ENCODE measurements at regions not wholly inside any gene's neighbourhood (a gene's known extent, or its start where the extent isn't known, plus 50 kb on each side); places are given as distances from the start of the nearest gene placed in this dataset.

- in situ Hi-C loops (cut with MboI; ENCODE audit: low sequenced_read_pairs) = no loop called here
Observed at GRCh38 chr12:22740656-22741355, 115.8 kb downstream of the ETNK1 start.

DNA sequence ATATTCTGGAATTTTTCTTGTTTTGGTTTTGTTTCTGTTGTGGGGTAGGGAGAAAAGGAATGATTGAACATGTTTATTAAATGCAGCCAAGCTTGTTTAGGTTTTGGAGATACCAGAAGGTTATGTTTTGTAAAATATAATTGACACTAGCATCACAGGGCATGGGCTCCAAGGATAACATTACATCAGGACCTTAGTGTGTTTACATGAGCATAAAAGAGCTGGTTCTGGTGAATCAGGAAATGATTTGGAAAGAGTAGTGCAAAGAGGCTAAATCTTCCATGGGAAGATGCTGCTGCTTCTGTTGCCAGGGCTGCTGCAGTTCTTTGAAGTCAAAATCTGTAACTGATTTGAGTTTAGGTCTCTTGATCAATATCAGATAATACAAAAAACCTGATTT, 118.7 kb downstream of the ETNK1 start:
- in situ Hi-C loops (cut with MboI; ENCODE audit: low sequenced_read_pairs) = no loop called here

- in situ Hi-C loops (cut with MboI; ENCODE audit: low sequenced_read_pairs) = no loop called here
Observed at GRCh38 chr12:22744197-22744596, 119.2 kb downstream of the ETNK1 start.

DNA sequence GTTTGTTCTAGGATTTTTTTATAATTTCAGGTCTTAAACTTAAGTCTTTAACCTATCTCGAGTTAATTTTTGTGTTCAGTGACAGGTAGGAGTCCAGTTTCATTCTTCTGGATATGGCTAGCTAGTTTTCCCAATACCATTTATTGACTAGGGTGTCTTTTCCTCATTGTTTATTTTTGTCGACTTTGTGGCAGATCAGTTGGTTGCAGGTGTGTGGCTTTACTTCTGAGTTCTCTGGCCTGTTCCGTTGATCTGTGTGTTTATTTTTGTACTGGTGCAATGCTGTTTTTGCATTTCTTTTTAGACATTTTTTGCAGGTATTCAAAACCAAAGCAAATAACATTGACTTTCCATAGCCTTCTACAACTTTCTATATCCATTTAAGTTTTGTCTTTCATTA, 121.7 kb downstream of the ETNK1 start:
- in situ Hi-C loops (cut with MboI; ENCODE audit: low sequenced_read_pairs) = no loop called here

DNA sequence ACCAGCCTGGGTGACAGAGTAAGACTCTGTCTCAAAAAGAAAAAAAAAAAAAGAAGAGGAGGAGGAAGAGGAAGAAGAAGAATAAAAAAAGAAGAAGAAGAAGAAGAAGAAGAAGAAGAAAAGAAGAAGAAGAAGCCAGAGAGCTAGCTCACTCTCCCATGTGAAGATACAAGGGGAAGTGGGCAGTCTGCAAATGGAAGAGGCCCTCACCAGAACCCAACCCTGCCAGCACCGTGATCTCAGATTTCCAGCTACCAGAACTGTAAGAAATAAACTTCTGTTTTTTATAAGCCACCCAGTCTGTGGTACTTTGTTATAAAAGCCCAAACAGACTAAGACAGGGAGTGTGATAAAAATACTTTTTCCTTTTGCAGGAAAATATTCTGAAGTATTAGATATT, 130.7 kb downstream of the ETNK1 start:
- in situ Hi-C loops (cut with MboI; ENCODE audit: low sequenced_read_pairs) = no loop called here

DNA sequence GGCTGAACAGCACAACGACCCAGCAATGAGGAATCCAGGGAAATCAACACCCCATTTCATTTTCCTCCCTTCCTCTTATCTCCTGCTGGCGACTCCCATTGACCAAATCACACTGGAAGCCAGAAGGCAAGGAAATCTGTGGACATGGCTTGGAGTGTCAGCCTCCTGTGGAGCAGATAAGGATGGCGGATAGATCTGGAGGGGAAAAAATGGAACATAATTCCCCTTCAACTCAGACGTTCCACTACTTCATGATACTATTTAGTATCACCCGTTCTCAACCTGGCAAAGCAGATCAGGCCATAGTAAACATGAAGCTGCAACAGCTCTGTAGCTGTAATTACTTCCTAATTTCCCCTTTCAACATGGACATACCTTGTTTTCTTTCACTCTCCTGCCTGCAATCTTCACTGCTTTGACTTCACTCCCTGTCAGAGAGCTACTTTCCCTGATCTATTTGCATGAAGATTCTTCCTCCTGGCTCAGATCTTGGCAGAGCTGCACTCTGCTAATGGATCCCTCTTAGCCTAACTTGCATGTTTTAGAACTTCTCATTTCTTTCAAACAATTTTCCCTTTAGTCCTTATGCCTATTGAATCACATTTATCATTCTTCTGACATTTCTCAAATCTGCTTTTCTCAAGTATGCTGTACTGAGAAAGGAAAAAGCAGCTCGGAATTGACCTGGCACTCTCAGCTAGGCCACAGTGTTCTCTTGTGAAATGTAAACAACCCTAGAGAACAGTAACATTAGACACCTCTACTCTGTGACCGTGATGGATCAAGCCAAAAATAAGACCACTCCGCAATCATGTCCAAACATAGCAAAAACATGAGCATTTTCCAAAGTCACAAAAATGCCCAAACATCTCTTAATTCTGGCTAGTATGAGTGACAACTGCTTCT, 135.1 kb downstream of the ETNK1 start:
- in situ Hi-C loops (cut with MboI; ENCODE audit: low sequenced_read_pairs) = no loop called here

GRCh38 chr12:22765421-22766130, 140.6 kb downstream of the ETNK1 start:
- in situ Hi-C loops (cut with MboI; ENCODE audit: low sequenced_read_pairs) = no loop called here

GRCh38 chr12:22766911-22767420, 142.0 kb downstream of the ETNK1 start:
- in situ Hi-C loops (cut with MboI; ENCODE audit: low sequenced_read_pairs) = no loop called here

GRCh38 chr12:22781339-22781738, 156.4 kb downstream of the ETNK1 start:
- in situ Hi-C loops (cut with MboI; ENCODE audit: low sequenced_read_pairs) = no loop called here

DNA sequence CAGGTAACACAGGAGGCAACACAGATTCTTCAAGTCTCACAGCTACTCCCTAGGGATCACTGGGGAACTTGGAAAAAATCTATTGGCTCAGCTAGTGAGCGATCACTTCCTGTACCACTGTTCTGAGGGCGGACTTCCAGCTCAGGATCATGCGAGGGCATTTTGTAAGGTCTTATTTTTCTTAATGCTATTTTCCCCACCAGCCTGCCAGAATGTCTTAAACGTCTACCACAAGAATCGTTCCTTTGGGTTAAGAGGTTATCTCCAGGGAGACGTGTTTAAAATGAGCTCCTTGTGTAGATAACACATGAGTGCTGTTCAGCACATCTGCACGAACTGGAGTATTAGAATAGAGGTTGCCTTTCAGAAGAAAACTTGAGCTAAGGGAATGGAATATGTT, 162.6 kb downstream of the ETNK1 start:
- in situ Hi-C loops (cut with MboI; ENCODE audit: low sequenced_read_pairs) = no loop called here

DNA sequence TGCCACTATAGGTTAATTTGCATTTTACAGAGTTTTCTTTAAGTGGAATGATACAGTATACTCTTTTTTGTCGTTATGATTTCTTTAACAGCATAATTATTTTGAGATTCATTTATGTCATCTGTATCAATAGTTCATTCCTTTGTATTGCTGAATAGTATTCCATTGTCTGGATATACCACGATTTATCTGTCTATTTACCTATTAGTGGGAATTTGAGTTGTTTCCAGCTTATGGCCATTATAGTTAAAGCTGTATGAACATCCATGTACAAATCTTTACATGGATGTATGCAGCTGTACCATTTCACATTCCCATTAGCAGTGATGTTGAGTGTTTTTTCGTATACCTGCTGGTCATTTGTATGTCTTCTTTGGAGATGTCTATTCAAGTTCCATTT, 163.9 kb downstream of the ETNK1 start:
- in situ Hi-C loops (cut with MboI; ENCODE audit: low sequenced_read_pairs) = no loop called here

GRCh38 chr12:22792138-22792537, 167.2 kb downstream of the ETNK1 start:
- in situ Hi-C loops (cut with MboI; ENCODE audit: low sequenced_read_pairs) = no loop called here

DNA sequence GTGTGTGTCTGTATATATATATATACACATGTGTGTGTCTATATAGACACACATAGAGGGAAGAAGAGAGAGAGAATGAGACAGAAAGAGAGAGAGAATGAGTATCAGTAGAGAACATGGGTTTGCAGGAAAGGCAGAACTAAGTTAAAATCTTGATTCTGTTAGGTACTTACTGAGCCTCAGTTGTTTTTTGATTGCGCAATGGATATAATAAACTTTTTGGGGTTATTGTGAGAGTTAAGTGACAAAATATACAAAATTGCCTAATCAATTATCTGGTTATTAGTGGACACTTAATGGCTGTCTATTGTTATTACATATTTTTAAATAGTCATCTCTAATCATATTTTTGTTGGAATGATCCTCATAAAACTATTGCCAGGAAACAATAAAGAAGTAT, 169.0 kb downstream of the ETNK1 start:
- in situ Hi-C loops (cut with MboI; ENCODE audit: low sequenced_read_pairs) = no loop called here

- in situ Hi-C loops (cut with MboI; ENCODE audit: low sequenced_read_pairs) = no loop called here
Observed at GRCh38 chr12:22796941-22797630, 172.1 kb downstream of the ETNK1 start.

- in situ Hi-C loops (cut with MboI; ENCODE audit: low sequenced_read_pairs) = no loop called here
Observed at GRCh38 chr12:22797701-22798100, 172.7 kb downstream of the ETNK1 start.

- in situ Hi-C loops (cut with MboI; ENCODE audit: low sequenced_read_pairs) = no loop called here
Observed at GRCh38 chr12:22798116-22798515, 173.1 kb downstream of the ETNK1 start.

- in situ Hi-C loops (cut with MboI; ENCODE audit: low sequenced_read_pairs) = no loop called here
Observed at GRCh38 chr12:22799503-22799902, 174.5 kb downstream of the ETNK1 start.

GRCh38 chr12:22800332-22800731, 175.4 kb downstream of the ETNK1 start:
- in situ Hi-C loops (cut with MboI; ENCODE audit: low sequenced_read_pairs) = no loop called here

- in situ Hi-C loops (cut with MboI; ENCODE audit: low sequenced_read_pairs) = no loop called here
Observed at GRCh38 chr12:22802883-22803630, 178.1 kb downstream of the ETNK1 start.

DNA sequence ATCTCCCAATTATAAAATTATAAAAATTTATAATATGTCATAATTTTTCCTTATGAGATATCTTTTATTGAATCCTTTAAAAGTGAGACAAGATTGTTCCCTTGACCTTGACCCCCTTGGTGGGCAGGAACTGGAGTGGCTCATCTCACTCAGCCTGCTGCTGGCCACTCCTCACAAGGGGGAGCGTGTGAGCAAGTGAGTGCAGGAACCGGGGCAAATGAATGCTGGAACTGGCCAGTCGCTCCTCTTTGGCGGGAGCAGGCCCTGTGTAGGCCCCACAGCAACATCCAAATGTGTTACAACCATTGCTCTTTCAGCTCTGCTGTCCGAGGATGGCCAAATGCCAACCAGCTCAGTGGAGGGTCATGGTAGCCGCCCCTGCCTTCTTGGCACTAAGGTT, 178.8 kb downstream of the ETNK1 start:
- in situ Hi-C loops (cut with MboI; ENCODE audit: low sequenced_read_pairs) = no loop called here

All from HL-60/S4 (cell line).